ENCODE measurements at regions not wholly inside any gene's neighbourhood (a gene's known extent, or its start where the extent isn't known, plus 50 kb on each side); places are given as distances from the start of the nearest gene placed in this dataset.
"Not testable (repeated sequence)": the region's sequence is repeated elsewhere in the genome, so short reads cannot be mapped to it uniquely, and the experiment has no call there.

- DNase-seq = no peak
Observed at GRCh38 chr2:82143343-82143742, 1838.8 kb upstream of the LRRTM1 start.

DNA sequence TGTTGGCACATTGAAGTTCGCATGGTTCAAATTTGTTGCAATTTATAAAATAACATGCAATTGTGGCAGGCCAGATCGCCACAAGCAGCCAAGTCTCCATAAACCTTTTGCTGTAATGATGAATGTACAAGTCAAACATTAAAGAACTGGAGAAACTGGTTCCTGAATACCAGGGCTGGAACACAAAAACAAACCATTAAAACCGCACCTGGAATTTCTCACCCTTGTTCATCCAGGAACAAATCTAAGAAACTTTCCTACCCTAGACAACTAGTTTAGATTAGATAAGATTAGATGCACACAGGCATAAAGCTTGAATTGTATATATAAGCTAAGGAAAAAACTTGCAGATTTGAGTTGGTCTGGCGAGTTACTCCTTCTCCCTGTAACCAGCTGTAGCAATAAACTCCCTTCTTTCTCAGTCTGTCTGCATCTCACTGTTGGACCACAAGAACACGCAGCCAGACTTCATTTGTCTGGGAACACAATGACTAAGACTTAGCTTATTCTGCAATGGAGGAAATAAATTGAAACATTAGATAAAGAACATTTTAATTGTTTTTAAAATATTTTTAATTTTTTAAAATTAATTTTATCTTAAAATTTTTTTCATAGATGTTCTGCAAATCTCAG, 1835.5 kb upstream of the LRRTM1 start:
- no peak for DNase-seq

GRCh38 chr2:82137441-82137840, 1832.9 kb upstream of the LRRTM1 start:
- DNase-seq = no peak

GRCh38 chr2:82128051-82128450, 1823.5 kb upstream of the LRRTM1 start:
- DNase-seq = no peak

DNA sequence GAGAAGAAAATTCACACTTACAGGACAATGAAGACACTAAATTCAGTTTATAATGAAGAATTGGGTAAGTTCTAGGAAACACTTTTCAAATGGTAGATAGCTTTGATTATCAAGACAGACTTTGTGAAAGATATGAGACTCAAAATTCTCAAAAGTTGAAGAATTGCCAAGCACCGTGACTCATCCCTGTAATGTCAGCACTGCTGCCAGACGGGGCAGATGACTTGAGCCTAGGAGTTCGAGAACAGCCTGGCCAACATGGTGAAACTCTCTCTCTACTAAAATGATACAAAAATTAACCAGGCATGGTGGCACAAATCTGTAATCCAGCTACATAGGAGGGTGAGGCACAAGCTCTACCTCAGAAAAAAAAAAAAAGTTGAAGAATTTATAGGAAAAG, 1820.1 kb upstream of the LRRTM1 start:
- DNase-seq = no peak

GRCh38 chr2:82120654-82121053, 1816.1 kb upstream of the LRRTM1 start:
- no peak for DNase-seq

GRCh38 chr2:82120115-82120514, 1815.6 kb upstream of the LRRTM1 start:
- no peak for DNase-seq

DNA sequence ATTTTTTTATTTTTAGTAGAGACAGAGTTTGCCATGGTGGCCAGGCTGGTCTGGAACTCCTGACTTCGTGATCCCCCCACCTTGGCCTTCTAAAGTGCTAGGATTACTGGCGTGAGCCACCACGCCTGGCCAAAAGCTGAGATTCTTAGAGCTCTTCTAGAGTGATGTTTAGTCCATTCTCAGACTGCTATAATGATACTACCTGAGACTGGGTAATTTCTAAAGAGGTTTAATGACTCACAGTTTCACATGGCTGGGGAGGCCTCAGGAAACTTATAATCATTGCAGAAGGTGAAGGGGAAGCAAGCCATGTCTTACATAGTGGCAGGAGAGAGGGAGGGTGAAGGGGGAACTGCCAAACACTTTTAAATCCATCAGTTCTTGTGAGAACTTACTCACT, 1804.9 kb upstream of the LRRTM1 start:
- DNase-seq = no peak

DNA sequence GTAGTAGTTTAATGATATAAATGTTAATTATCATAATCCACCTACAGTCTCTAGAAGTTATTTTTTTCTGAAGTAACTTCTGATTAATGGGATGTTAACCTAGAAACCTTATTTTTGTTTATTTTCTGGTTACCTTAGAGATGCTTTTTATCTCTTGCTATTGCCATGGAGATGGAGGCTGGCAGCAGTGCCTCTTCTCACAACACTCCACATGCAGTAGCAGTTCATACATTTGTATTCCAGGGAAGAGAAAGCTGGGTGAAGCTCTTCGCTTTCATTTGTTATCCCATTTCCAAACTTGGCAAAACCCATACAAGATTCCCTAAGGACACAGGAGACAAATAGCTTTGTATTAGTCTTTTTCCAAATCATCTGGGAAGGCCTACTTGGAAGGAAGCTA, 1794.1 kb upstream of the LRRTM1 start:
- no peak for DNase-seq

GRCh38 chr2:82089518-82089917, 1785.0 kb upstream of the LRRTM1 start:
- no peak for DNase-seq

DNA sequence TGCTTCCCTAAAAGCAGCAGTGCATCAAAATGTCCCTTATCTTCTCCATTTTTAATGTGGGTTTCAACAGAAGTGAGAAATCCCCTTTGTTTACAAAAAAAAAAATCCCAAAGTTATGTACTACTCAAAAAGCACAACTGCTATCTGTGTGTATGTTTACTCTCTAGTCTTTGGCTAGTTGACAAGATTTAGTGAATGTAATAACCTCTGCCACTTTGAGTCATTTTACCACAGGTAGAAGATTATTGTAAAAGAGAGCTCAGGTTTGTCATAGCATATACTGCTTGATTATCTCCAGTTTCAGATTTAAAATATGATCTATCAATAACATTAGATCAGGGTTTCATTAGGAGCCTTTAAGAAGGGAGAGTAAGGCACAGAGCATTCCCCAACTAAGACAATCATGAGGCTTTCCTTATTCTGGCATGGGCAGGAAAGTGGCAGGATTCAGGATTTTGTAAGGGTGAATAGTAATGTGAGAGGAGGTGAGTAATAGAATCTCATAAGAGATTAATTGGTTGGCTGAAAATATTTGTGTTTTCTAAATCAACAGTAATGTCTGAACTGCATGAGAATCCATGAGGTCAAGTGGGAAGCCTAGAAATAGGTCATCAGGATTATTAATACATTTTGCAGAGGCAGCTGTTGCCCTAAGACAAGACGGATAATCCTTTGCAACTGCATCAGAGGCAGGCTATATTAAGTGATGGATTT, 1780.3 kb upstream of the LRRTM1 start:
- DNase-seq = no peak

DNA sequence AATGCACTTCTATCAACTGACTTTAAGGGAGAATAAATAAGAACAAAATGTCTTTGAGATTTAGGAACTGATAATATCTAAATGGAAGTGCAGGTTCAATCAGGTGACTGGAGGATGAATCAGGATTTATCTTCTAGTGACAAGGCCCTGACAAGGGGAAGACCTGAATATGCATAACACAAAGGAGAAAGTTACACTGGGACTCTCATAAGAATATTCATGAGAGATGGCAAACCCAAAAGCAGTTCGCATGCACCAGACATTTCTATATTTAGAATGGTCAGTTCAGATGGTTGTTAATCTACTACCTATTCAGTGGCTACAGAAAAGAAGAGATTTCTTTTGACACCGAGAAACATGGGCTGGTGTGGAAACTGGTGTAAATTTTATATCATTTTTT, 1771.3 kb upstream of the LRRTM1 start:
- DNase-seq = no peak

DNA sequence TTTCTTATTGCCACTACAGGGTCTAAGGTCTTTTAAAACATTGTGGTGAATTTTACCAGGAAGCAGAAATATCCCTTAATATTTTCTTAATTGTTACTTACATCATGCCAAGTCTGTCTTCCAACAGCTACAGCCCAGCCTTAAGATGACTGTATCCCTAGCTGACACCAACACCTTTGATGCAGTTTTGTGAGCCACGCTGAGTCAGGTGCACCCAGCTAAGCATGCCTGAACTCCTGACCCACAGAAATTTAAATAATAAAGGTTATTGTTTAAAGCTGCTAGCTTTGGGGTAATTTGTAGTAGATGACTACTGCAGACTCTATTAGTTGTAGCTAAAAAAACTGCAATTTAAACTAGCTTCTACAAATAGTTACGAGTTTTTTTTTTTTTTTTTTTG, 1757.9 kb upstream of the LRRTM1 start:
- no peak for DNase-seq

- no peak for DNase-seq
Observed at GRCh38 chr2:82055846-82056245, 1751.3 kb upstream of the LRRTM1 start.

- DNase-seq = no peak
Observed at GRCh38 chr2:82043867-82044266, 1739.3 kb upstream of the LRRTM1 start.

DNA sequence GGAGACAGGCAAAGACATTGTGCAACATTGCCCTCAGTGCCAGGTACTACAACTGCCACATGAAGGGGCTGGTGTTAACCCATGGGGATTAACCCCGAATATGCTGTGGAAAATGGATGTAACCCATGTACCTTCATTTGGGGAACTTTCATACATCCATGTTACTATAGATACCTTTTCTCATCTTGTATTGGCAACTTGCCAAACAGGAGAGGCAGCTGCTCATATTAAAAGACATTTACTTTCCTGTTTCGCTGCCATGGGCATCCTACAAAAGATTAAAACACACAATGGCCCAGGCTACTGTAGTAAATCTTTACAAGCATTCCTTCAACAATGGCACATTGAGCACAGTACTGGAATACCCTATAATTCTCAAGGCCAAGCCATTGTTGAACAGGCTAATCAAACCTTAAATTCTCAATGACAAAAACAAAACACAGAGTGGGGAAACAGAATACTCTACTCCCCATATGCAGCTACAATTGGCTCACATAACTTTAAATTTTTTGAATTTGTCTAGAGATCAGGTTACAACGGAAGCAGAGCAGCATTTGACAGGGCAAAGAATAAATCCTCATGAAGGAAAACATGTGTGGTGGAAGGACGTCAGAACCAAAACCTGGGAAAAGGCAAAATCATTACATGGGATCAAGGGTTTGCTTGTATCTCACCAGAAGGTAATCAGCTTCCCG, 1723.5 kb upstream of the LRRTM1 start:
- DNase-seq = no peak

DNA sequence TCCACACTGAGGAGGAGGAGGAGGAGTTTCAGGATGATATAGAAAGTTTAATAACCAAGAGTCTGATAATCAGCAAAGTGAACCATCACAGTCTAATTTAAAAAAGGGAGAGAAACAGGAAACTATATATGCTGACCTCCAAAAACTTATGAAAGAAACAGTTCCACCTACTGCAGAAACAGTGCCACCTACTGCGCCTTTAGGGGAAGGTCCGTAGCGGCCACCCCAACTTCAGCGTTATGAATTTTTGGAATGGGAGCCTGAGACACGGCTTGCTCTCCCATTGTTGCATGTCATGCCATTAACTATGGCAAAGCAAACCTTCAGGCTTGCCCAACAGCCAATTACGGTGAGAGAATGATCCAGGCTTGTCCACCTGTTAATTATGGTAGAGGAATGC, 1719.2 kb upstream of the LRRTM1 start:
- no peak for DNase-seq

DNA sequence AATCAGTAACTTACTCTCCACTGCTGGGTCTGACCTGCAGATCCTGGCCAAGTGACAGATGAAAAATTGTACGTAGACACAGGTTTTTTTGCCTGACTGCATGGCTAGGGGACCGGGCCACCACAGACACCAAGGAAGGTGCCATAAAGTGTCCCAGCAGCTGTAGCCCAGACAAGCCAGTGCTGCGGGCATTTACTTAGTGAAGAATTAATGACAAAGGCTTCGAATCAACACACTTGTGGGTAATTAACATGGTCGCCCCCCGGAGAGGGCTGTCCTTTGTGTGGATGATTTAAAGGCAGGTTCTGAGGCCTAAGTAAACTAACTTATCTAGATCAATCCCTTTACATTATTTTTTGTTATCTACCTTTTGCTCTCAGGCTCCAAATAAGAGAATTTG, 1709.1 kb upstream of the LRRTM1 start:
- no peak for DNase-seq

DNA sequence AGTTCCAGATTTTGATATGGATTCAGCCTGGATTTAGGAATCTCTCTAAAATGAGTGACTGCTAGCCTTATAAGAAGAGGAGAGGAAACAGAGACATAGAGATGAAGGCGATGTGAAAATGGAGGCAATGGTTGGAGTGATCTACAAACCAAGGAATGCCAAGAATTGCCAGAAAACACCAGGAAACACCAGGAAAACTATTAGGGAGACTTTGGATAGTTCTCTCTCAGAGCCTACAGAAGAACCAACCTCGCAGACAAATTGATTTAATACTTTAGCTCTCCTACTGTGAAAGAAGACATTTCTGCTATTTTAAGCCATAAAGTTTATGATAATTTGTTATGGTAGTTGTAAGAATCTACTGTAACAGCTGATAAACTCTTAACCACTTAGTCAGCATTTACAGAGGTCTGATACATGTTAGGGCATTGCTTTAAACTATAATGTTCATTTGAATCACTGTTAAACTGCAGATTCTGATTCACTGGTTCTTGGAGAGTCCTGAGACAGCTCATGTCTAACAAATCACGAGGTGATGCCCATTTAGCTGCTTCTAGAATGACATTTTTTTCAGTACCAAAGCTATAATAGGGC, 1702.6 kb upstream of the LRRTM1 start:
- DNase-seq = no peak

- DNase-seq = not testable (repeated sequence)
Observed at GRCh38 chr2:82005889-82006288, 1701.3 kb upstream of the LRRTM1 start.

GRCh38 chr2:82001614-82002013, 1697.1 kb upstream of the LRRTM1 start:
- no peak for DNase-seq

DNA sequence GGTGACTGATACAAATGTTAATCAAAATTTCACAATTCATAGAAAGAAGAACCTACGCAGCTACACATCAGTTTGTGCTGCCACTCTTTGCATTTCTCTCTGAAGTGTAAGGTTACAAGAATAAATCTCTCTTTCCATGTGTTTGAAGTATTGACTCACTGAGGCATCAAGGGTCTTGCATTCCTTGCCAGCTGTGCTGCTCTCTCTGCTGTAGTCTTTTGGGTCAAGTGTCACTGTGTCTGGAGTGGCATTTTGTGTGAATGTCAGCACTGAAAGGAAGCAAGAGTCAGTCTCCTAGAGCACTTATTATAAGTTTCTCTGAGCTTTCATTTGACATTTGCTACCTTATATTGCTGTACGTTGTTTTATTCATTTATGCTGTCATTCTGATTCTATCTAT, 1696.1 kb upstream of the LRRTM1 start:
- no peak for DNase-seq

DNA sequence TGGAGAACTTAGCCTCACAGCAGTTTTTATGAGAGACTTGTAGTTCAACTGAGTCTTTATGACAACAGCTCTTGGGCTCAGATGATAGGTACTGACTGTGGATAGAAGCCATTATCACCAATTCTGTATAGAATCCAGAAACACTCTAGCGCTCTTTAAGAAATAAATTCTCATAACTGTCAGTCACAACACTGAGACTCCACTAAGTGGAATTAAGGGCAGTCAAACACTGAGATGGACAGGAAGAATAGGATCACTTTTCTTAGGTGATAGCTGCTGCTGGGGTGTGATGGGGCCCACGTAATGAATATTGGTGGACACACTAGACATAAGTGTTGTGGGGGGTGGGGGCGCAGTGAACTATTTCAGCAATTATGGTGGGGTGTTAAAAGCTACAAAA, 1691.8 kb upstream of the LRRTM1 start:
- DNase-seq = no peak

- no peak for DNase-seq
Observed at GRCh38 chr2:81991282-81991681, 1686.7 kb upstream of the LRRTM1 start.

All from activated T-cell treated with anti-CD3 and anti-CD28 coated beads for 4 hours (primary cell).